NCI-H1930 (cell line): ENCODE measurements at regions not wholly inside any gene's neighbourhood (a gene's known extent, or its start where the extent isn't known, plus 50 kb on each side); places are given as distances from the start of the nearest gene placed in this dataset.
"Not testable (repeated sequence)": the region's sequence is repeated elsewhere in the genome, so short reads cannot be mapped to it uniquely, and the experiment has no call there.

Experiments used
- DNase-seq, 2 experiments: peaks; one replicate each; lab custom pipeline; 2025; lab: John Stamatoyannopoulos, UW

DNA sequence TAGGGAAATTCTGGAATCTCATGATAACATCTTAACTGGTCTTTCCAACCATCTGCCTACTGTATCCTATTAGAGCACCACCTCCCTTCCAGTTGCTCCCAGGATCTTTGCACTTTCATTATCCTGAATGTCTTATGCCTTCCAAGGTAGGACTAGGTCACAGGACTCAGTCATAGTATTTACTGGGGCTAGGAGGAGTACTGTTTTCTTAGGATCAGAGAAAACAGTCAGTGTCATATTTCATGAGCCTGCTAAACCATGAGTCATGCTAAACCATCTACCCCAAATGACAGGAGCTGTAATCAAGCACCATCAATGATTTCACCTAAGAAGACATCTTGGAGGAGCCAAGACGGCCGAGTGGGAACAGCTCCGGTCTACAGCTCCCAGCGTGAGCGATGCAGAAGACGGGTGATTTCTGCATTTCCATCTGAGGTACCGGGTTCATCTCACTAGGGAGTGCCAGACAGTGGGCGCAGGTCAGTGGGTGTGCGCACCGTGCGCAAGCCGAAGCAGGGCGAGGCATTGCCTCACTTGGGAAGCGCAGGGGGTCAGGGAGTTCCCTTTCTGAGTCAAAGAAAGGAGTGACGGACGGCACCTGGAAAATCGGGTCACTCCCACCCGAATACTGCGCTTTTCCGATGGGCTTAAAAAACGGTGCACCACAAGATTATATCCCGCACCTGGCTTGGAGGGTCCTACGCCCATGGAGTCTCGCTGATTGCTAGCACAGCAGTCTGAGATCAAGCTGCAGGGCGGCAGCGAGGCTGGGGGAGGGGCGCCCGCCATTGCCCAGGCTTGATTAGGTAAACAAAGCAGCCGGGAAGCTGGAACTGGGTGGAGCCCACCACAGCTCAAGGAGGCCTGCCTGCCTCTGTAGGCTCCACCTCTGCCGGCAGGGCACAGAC is 1439.2 kb upstream of the ACVR2A start:
- DNase-seq = not testable (repeated sequence)

DNA sequence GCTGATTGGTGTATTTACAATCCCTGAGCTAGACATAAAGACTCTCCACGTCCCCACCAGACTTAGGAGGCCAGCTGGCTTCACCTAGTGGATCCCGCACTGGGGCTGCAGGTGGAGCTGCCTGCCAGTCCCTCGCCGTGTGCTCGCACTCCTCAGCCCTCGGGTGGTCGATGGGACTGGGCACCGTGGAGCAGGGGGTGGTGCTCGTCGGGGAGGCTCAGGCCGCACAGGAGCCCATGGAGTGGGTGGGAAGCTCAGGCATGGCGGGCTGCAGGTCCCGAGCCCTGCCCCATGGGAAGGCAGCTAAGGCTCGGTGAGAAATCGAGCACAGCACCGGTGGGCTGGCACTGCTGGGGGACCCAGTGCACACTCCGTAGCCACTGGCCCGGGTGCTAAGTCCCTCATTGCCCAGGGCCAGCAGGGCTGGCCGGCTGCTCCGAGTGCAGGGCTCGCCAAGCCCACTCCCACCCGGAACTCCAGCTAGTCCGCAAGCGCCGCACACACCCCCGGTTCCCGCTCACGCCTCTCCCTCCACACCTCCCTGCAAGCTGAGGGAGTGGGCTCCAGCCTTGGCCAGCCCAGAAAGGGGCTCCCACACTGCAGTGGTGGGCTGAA is 1441.2 kb upstream of the ACVR2A start:
- not testable (repeated sequence) for DNase-seq

DNA sequence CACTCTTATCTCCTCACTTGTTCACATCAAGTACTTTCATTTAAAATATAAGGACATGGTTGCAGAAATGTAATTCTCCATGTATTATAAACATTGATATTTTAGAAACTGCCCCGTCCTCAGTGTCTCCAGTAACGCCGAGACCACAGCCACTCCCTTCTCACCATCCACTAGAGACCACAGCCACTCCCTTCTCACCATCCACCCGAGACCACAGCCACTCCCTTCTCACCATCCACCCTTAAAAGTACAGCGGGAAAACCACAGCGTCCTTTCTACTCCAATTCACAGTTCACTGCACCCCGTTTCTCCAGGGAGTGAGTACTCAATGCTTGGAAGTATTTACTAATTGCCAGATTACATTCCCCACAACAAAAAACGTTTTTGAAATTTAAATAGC is 1452.2 kb upstream of the ACVR2A start:
- DNase-seq = no peak

DNA sequence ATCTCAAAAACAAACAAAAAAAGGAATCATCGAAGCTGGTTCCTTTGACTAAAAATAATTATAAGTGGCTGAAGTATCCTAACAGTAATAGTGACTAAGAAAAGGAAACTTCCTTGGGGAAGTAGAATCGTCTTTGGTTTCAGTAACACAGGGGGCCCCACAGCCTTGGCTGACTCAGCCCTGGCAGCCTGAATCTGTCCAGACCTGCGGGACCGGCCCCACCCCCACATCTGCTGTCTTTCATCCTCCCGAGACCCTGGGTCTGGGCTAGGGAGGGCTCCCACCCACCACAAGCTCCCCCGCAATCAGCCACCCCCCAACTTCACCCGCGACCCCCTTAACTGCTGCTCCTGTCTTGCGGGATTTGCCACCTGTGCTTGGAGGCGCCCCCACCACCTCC is 1452.6 kb upstream of the ACVR2A start:
- no peak for DNase-seq

DNA sequence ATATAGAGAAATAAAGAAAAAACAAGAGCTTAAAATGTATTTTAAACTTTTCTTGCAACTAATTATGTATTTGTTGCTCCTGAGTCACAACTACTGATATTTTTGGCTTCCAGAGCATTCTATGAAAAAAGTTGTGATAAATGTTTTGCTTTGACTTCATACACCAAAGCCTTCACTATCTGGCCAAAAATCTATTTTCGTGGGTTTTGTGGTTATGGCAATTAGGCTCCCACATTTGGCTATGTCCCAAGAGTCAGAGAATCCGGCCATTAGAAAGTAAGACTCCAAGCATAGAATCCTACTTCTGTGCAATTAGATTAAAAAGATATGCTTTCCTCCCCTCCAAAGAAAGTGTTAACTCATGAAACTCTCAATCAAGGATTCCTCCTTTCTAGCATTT is 1456.1 kb upstream of the ACVR2A start:
- no peak for DNase-seq

DNA sequence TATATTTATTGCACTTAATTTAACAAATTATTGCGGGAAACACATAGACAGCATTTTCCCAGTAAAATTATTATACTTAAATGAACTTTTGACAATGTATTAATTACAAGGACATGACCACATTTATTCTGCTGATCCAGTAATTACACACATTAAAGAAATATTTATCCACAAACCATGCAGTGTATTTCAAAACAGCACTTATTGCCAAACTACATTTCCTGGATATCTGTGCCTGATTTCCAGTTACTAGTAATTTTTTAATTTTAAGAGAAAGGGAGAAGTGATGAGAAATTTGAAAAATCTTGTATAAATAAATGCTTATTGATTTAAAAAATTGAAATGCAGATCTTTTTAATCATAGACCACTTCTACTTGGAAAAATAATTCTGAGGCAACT is 1458.7 kb upstream of the ACVR2A start:
- no peak for DNase-seq

DNA sequence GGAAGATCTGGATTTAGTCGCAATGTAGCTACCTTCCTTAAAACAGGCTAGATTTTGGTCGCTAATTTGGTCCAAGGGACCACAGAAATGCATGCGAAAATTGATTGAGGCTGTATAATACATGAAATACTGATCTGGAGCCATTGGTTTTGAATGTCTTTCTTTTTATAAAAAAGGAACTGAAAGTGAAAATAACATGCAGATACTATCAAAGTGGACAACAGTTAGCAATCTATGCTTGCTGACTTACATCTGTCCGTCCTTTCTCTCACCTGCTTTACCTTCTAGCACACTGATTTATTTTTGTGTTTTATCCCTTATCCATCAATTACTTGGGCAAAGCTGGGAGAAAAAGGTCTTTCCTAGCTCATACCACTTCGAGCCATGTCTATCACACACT is 1459.8 kb upstream of the ACVR2A start:
- no peak for DNase-seq

DNA sequence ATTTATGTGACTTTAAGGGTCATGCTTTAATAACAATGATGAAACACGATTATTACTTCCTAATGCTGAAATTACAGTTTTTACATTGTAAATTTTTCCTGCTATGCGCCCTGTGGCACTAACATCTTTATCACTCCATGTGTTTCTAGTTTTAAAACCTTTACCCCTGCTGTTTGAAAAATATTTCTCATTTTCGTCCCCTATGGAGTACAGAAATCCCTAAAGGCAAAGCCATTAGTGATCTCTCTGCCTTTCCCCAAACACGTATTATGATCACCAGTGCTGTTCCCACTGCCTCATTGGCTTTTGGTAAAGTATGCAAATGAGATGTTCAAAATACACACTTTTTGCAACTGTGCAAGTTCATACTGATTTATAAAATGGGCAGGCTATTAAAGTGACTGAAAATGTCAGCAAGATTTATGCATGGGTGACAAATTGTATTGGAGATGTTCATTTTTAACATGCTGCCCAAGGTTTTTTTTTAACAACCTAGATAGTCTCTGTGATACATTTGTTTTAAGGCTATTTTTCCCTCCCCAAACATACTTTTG is 1468.2 kb upstream of the ACVR2A start:
- no peak for DNase-seq

DNA sequence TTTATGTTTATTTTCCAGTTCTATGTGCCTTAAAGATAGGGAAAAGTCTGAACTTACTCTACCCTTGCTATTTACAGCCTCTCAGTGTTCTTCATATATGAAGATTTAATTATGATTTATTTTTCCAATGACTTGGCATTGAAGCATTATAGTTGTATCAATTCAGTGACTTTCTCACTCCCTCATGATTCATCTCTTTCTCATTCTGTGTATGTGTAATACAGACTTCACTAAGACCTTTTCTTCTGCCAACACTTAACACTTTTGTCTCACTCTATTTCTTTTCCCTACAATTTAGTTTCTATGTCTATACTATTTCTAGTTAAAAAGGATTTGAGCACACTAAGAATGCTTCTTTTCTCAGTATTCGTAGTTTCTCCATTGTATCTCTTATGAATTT is 1470.3 kb upstream of the ACVR2A start:
- DNase-seq = no peak

DNA sequence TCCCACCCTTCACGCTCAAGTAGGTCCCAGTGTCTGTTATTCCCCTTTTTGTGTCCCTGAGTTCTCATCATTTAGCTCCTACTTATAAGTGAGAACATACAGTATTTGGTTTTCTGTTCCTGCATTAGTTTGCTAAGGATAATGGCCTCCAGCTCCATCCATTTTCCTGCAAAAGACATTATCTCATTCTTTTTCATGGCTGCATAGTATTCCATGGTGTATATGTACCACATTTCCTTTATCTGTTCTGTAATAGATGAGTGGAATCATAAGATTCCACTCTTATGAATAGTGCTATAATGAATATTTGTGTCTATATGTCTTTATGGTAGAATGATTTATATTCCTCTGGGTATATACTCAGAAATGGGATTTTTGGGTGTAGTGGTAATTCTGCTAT is 1473.5 kb upstream of the ACVR2A start:
- DNase-seq = not testable (repeated sequence)

DNA sequence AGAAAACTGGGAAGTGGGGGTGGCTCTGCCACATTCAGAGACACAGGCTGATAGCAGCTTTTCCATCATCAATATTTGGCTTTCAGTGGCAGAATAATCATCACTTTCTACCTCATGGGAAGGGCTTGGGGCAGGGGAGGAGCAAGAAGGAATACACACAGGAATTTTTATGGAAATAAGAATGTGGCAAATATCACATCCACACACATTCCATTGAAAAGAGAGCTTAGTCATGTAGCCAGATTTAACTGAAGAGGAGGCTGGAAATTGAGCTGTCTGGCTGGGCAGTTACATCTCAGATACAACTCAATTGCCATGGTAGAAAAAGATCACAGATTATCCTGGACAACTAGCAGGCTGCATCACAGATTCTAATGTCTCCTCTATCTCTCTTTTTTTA is 1474.0 kb upstream of the ACVR2A start:
- DNase-seq = no peak

DNA sequence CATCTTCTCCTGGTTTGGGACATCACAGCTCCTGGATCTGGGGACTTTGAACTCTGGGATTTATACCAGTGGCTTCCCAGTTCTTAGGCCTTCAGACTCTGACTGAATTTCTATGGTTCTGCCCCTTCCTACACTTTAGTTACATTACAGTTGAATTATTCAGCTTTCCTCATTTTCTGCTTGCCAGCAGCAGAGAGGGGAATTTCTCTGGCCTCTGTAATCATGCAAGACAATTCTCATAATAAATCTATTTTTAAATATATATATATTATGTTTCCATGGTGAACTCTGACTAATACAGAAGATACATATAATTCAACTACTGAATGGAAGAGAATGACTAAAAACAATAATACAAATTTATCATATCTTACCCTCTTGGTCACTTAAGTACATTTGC is 1478.6 kb upstream of the ACVR2A start:
- DNase-seq = no peak

DNA sequence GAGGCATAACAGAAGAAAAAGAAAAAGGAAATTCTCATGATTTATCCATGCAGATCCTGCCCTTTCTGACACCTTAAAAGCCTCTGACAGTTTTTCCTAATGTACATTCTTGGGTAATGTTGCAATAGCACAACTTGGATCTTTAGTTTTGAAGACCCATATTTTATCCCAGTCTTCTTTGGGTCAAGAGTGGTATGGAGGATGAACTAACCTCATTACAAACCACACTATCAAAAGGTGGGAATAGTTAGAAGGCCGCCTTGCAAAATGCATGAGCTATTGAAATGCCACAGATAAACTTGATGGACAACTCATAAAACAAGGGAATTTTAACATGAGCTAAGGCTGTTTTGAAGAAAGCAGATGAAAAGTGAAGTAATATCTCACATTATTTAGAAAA is 1479.8 kb upstream of the ACVR2A start:
- DNase-seq = no peak

DNA sequence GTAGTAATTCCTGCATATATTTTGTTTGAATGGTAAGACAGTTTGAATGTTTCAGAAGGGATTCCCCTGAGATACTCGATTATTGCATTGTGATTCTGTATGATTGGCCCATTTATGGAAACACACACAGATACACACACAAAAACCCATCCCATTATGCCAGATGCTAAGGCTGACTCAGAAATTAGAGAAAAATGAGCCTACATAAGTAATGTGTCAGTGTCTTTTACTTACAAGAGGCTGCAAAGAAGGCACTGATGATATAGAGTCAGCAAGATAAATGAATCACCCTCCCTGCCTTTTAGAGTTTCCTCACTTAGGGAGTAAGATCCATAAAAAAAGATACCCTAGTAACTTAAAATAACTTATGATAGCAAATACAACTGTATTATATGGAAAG is 1481.1 kb upstream of the ACVR2A start:
- DNase-seq = no peak

DNA sequence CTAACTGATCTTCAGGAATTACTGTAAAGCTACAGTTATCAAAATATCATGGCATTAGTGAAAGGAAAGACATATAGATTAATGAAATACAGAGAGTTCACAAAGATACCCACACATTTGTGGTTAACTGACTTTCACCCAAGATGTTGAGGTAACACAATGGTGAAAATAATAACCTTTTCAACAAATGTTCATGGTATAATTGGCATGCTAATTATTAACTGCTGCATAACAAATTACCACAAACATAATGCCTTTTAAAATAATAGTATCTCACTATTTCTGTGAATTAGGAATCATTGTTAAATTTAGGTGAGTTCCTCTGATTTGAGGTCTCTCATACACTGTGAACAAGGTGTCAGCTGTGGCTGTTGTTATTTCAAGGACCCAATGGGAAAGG is 1493.1 kb upstream of the ACVR2A start:
- DNase-seq = no peak

DNA sequence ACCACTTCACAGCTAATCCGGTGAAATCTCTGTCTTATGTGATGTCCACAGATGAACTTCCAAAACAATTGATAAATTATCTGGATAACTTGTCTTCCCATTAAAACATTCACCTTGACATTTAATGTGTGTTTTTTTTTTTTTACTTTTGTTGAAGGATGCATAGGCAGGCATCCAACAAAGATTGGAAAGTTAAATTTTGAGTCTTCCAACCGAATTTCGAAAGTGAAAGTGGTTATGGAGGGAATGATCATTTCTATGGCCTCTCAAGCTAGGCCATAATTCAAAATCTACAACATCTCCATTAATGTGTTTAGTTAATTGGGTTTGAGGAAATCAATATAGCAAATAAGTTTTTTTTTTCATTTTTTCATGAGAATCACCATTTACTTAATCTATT is 1495.5 kb upstream of the ACVR2A start:
- no peak for DNase-seq

DNA sequence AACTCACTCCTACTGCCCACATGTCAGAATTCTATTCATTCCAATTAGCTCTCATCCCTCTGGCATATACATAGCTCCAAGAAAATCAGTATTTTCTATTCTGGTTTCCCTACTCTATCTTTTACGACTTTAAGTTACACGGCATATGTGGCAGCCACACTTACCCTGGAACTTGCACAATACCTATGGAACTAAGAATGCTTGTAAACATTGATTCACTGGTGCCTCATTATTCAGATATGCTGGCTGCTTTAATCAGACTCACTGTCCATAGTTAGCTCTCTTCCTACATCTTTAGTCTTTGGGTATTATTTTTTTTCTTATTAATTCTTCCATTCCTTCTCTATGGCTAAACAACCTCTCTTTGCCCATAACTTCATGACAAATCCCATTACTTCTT is 1519.9 kb upstream of the ACVR2A start:
- no peak for DNase-seq

DNA sequence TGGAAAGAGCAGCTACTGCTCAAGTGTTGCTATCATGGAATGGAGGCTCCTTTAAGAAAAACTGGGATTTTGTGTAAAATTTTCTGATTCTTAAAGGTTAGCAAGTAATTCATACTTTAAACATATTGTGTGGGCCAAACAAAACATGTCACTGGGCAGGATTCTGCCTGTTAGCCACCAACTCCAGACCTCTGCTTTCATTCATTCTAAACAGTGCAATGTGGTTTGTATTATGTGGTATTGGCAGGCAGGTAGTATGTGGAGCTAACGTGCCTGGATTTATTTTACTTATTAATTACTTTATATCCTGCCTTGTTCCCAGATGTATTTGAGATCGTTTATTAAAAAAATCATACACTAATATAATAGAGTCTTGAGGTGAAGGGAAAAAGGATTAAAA is 1521.3 kb upstream of the ACVR2A start:
- DNase-seq = no peak

DNA sequence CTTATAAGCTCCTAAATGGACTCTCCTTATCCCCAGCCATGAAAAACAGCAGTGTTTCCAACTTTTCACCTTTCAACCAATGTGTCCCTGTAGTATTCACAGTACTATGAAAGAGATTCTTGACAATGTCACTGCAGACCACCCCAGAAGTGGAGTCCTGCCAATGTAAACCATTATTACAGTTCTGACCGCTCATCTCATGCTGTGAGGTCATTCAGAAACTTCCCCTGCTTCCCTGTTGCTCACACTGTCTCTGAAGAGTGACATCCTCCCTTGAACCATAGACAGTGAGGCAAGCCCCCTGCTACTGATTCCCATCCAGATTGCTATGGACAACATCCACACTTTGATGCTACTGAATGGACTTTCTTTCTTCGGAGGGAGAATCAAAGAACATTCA is 1523.7 kb upstream of the ACVR2A start:
- no peak for DNase-seq

DNA sequence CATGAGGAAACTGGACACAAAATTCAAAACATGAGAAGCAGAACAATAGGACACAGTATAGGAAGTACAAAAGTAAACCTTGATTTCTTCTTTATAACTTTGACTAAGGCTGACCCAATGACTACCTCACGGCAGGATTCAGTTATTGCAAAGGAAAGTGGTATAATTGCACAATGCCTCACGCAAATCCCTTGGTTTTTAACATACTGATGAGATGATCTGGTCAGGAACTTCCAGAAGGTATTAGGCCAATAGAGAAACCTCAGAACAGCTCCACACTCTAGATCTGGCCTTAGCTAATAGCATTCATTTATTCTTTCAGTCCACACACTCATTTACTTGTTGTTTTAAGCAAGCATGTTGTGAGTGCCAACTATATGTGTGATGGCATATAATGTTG is 1526.9 kb upstream of the ACVR2A start:
- no peak for DNase-seq

DNA sequence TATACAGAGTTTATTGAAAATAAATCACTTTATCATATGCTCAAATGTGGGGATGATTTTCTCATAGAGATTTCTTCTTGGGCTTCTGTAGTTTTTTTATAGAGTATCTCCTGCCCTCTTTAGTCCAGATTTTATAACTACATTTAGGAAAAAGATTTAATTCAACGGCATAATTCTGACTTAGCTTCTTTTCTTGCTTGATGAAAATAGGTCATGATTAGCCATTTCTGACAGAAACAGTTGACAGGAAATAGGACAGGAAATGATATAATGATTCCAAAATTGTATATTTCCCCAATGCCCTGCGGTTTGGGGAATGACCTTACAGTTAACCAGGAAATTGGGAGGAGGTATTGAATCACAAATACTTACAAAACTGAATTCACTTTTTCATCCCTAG is 1531.9 kb upstream of the ACVR2A start:
- no peak for DNase-seq

DNA sequence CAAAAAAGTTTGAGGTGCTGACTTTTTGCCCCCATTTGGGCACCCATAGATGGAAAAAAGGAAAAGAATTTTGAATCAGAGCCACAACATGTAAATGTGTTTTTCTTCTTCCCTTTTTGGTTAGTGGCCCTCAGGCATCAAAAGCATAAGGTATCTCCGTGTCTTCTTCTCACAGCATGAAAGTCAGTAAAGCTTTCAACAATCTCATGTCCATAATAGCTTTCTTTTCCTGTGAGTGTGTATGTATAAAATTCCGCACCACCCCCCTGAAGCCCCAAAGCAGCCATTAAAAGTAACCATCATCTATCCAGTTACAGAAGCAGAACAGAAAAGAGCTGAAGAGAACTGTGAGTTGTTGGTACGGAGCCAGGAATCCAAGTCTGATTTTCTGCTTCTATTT is 1539.7 kb upstream of the ACVR2A start:
- DNase-seq = no peak

DNA sequence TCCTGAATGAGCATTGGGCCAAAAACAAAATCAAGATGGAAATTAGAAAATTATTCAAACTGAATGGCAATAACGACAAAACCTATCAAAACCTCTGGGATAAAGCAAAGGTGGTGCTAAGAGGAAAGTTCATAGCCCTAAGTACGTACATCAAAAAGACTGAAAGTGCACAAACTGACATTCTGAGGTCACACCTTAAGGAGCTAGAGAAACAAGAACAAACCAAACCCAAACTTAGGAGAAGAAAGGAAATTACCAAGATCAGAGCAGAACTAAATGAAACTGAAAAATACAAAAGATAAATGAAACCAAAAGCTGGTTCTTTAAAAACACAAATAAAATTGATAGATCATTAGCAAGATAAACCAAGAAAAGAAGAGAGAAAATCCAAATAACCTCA is 1543.5 kb upstream of the ACVR2A start:
- DNase-seq = no peak
